ENCODE measurements at regions not wholly inside any gene's neighbourhood (a gene's known extent, or its start where the extent isn't known, plus 50 kb on each side); places are given as distances from the start of the nearest gene placed in this dataset.

GRCh38 chrX:5054852-5055251 lies 1173.8 kb downstream of the NLGN4X start:
- Mint-ChIP-seq H3K9me3 (peaks cover 3% of the 10 kb centered on the region), H3K27ac (no peak overlapping the region), H3K36me3 (no peaks in the 10 kb centered on the region), H3K27me3 (ENCODE audit: low read depth) (no peaks in the 10 kb centered on the region), H3K4me3 (no peak overlapping the region), H3K4me1 (no peaks in the 10 kb centered on the region)
- TF ChIP-seq CTCF (IDR thresholded peaks at IDR 0.05; ENCODE audit: unreplicated experiment), result no peak
- DNase-seq (ENCODE audit: low spot score in 2 of 2, unreplicated experiment in 2 of 2), result no peak

- H3K9me3 Mint-ChIP-seq, result peaks cover 3% of the 10 kb centered on the region
- no peak overlapping the region for H3K27ac Mint-ChIP-seq
- no peaks in the 10 kb centered on the region for H3K27me3 Mint-ChIP-seq (ENCODE audit: low read depth)
- H3K4me3 Mint-ChIP-seq, result no peak overlapping the region
- H3K4me1 Mint-ChIP-seq, result no peaks in the 10 kb centered on the region
- no peak for TF ChIP-seq CTCF (IDR thresholded peaks at IDR 0.05; ENCODE audit: unreplicated experiment)
- H3K36me3 Mint-ChIP-seq, result no peaks in the 10 kb centered on the region
- no peak for DNase-seq (ENCODE audit: low spot score in 2 of 2, unreplicated experiment in 2 of 2)
Observed at GRCh38 chrX:5051831-5052491, 1176.7 kb downstream of the NLGN4X start.

GRCh38 chrX:5042563-5042962 lies 1186.1 kb downstream of the NLGN4X start:
- Mint-ChIP-seq H3K27ac (no peak overlapping the region), H3K36me3 (no peaks in the 10 kb centered on the region), H3K4me3 (no peak overlapping the region), H3K27me3 (ENCODE audit: low read depth) (no peaks in the 10 kb centered on the region), H3K4me1 (no peaks in the 10 kb centered on the region), H3K9me3 (no peaks in the 10 kb centered on the region)
- TF ChIP-seq CTCF (IDR thresholded peaks at IDR 0.05; ENCODE audit: unreplicated experiment), result no peak
- DNase-seq (ENCODE audit: low spot score in 2 of 2, unreplicated experiment in 2 of 2), result no peak

- Mint-ChIP-seq H3K4me1 (no peaks in the 10 kb centered on the region), H3K9me3 (peaks cover 6% of the 10 kb centered on the region), H3K36me3 (no peaks in the 10 kb centered on the region), H3K4me3 (no peak overlapping the region), H3K27me3 (ENCODE audit: low read depth) (no peaks in the 10 kb centered on the region), H3K27ac (no peak overlapping the region)
- TF ChIP-seq CTCF (IDR thresholded peaks at IDR 0.05; ENCODE audit: unreplicated experiment), result no peak
- DNase-seq (ENCODE audit: low spot score in 2 of 2, unreplicated experiment in 2 of 2), result no peak
Observed at GRCh38 chrX:5031792-5032191, 1196.9 kb downstream of the NLGN4X start.

- Mint-ChIP-seq H3K4me1 (no peaks in the 10 kb centered on the region), H3K9me3 (peaks cover 5% of the 10 kb centered on the region), H3K27ac (no peak overlapping the region), H3K4me3 (no peak overlapping the region), H3K27me3 (ENCODE audit: low read depth) (no peaks in the 10 kb centered on the region), H3K36me3 (no peaks in the 10 kb centered on the region)
- no peak for DNase-seq (ENCODE audit: low spot score in 2 of 2, unreplicated experiment in 2 of 2)
- no peak for TF ChIP-seq CTCF (IDR thresholded peaks at IDR 0.05; ENCODE audit: unreplicated experiment)
Observed at GRCh38 chrX:5015451-5015850, 1213.2 kb downstream of the NLGN4X start.

- H3K9me3 Mint-ChIP-seq, result no peaks in the 10 kb centered on the region
- no peaks in the 10 kb centered on the region for H3K4me1 Mint-ChIP-seq
- DNase-seq (ENCODE audit: low spot score in 2 of 2, unreplicated experiment in 2 of 2), result no peak
- H3K27ac Mint-ChIP-seq, result no peak overlapping the region
- TF ChIP-seq CTCF (IDR thresholded peaks at IDR 0.05; ENCODE audit: unreplicated experiment), result no peak
- no peaks in the 10 kb centered on the region for H3K36me3 Mint-ChIP-seq
- no peaks in the 10 kb centered on the region for H3K27me3 Mint-ChIP-seq (ENCODE audit: low read depth)
- no peak overlapping the region for H3K4me3 Mint-ChIP-seq
Observed at GRCh38 chrX:4994855-4995254, 1233.8 kb downstream of the NLGN4X start.
